HEK293T (cell line): ENCODE measurements at regions not wholly inside any gene's neighbourhood (a gene's known extent, or its start where the extent isn't known, plus 50 kb on each side); places are given as distances from the start of the nearest gene placed in this dataset.

ENCODE experiments used
- CTCF ChIA-PET: fragments of 350-600 bp; formaldehyde crosslinking; extraction: SDS; loops from one replicate; lab custom pipeline; 2021; ENCODE audit warnings: antibody characterized with exemption, inconsistent platforms; lab: Yijun Ruan, JAX
- POLR2A ChIA-PET: fragments of 350-600 bp; formaldehyde crosslinking; extraction: SDS; loops from one replicate; lab custom pipeline; 2020; ENCODE audit warnings: antibody characterized with exemption, inconsistent platforms; lab: Yijun Ruan, JAX
- DNase-seq: peaks from one replicate; pipeline ENCODE4 v3.0.0; 2012; ENCODE audit warnings: mixed read lengths; ENCODE audit errors: extremely low spot score
- ARNT ChIP-seq: fragments of 450-650 bp; IDR thresholded peaks from 2 replicates; pipeline ENCODE4 v1.6.1; 2017; ENCODE audit warnings: mild to moderate bottlenecking
- BHLHE40 ChIP-seq: fragments of 450-650 bp; IDR thresholded peaks from 2 replicates; pipeline ENCODE4 v1.6.1; 2016; ENCODE audit warnings: mild to moderate bottlenecking, moderate library complexity, borderline replicate concordance
- CTBP1 ChIP-seq: fragments of 450-650 bp; IDR thresholded peaks from 2 replicates; pipeline ENCODE4 v1.6.1; 2016; ENCODE audit warnings: borderline replicate concordance
- ELF4 ChIP-seq: fragments of 450-650 bp; IDR thresholded peaks from 2 replicates; pipeline ENCODE4 v1.6.1; 2017; ENCODE audit warnings: antibody characterized with exemption
- FOXA1 ChIP-seq: fragments of 450-650 bp; IDR thresholded peaks from 2 replicates; pipeline ENCODE4 v1.6.1; 2016; ENCODE audit warnings: mild to moderate bottlenecking
- FOXK2 ChIP-seq: fragments of 450-650 bp; IDR thresholded peaks from 2 replicates; pipeline ENCODE4 v1.6.1; 2016; ENCODE audit warnings: mild to moderate bottlenecking
- FOXM1 ChIP-seq: fragments of 450-650 bp; IDR thresholded peaks from 2 replicates; pipeline ENCODE4 v1.6.1; 2017; ENCODE audit warnings: mild to moderate bottlenecking, borderline replicate concordance
- HDGF ChIP-seq: fragments of 450-650 bp; IDR thresholded peaks from 2 replicates; pipeline ENCODE4 v1.6.1; 2017; ENCODE audit warnings: antibody characterized with exemption, borderline replicate concordance
- L3MBTL2 ChIP-seq: fragments of 450-650 bp; conservative IDR thresholded peaks from 2 replicates; pipeline ENCODE4 v1.6.1; 2016; ENCODE audit warnings: mild to moderate bottlenecking
- LEF1 ChIP-seq: fragments of 450-650 bp; IDR thresholded peaks from 2 replicates; pipeline ENCODE4 v1.6.1; 2017; ENCODE audit warnings: mild to moderate bottlenecking, borderline replicate concordance
- NFRKB ChIP-seq: fragments of 450-650 bp; IDR thresholded peaks from 2 replicates; pipeline ENCODE4 v1.6.1; 2016; ENCODE audit warnings: mild to moderate bottlenecking, moderate library complexity
- SP1 ChIP-seq: fragments of 450-650 bp; IDR thresholded peaks from 2 replicates; pipeline ENCODE4 v1.6.1; 2017
- SUZ12 ChIP-seq: fragments of 450-650 bp; IDR thresholded peaks from 2 replicates; pipeline ENCODE4 v1.6.1; 2016; ENCODE audit warnings: mild to moderate bottlenecking
- TARDBP ChIP-seq: fragments of 450-650 bp; IDR thresholded peaks from 2 replicates; pipeline ENCODE4 v1.6.1; 2016
- ZNF384 ChIP-seq: fragments of 450-650 bp; IDR thresholded peaks from 2 replicates; pipeline ENCODE4 v1.6.1; 2016
- TF ChIP-seq, protein P1 (sequence below): fragments of 450-650 bp; IDR thresholded peaks from 2 replicates; pipeline ENCODE4 v1.6.1; 2016

DNA sequence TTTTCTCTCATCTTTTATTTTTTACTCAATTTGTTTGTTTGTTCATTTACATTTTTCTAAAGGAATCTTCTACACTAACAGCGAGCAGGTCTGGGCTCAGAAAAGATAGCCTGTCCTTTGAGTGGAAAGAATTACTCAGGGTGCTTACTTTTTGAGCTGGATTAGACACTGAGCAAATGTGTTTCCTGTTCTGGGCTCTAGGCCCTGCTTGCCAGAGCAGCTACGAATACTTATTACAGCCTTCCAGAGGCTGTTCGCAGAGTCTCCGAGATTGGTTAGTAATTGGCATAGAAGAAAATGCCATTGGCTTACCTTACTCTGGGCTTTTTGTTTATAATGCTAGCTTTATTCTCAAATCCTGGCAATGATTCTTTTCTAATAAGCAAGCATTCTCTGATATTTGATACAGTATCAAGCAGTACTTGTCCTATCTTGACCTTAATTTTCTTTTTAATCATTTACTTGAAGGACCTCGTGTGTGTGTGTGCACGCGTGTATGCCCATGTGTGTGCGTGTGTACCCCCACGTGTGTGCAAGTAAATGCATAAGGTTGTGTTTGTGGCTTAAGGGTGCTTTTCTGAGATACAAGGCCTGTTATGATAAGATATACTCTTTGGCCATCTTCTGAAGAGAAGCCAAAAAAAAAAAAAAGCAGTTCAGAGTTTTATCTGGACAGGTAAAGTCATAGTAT lies 76.2 kb upstream of the GRXCR1 start:
- DNase-seq = no peak
- POLR2A ChIA-PET = no interaction called here
- no peak for TF ChIP-seq CTBP1
- no peak for TF ChIP-seq ARNT
- no peak for TF ChIP-seq NFRKB
- TF ChIP-seq ZNF384 = no peak
- no peak for TF ChIP-seq BHLHE40
- TF ChIP-seq FOXK2 = no peak
- no peak for TF ChIP-seq LEF1
- TF ChIP-seq SUZ12 = no peak
- TF ChIP-seq HDGF = no peak
- TF ChIP-seq, protein P1, sequence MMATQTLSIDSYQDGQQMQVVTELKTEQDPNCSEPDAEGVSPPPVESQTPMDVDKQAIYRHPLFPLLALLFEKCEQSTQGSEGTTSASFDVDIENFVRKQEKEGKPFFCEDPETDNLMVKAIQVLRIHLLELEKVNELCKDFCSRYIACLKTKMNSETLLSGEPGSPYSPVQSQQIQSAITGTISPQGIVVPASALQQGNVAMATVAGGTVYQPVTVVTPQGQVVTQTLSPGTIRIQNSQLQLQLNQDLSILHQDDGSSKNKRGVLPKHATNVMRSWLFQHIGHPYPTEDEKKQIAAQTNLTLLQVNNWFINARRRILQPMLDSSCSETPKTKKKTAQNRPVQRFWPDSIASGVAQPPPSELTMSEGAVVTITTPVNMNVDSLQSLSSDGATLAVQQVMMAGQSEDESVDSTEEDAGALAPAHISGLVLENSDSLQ = no peak
- CTCF ChIA-PET = interaction anchor here (0.6 to 0.7 kb wide), 2 partner anchors 10 to 35 kb away, joined by 3 to 4 read pairs; no protein-coding TSS in a partner anchor

DNA sequence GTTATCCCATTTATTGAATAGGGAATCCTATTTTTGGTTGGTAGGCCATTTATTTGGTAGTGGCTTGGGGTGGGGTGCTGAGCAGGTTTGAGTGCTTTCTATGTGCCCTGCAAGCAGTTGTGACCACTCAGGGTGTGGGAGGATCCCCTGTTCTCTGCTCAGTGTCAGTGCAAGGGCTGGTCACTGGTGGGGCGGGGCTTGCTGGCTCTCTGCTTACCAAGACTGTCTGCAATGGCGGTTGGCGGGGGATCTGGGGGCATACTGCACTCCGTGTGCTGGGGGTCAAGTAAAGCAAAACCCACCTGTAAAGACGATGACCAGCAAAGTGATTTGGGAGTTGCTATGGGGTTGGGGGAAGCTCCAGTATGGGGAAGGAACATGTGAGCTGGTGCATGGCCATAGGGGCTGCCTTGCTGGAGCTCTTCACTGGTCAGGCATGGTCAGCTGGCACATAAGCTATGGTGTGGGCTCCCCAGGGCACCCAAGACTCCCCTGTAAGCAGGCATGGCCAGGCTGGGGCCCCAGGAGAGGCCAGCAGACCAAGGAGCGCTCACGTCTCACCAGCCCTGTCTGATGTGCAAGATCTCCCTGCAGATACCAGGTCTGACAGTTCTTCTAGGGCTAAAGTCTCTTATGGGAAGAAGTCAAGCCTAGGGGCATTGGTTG lies 83.0 kb upstream of the GRXCR1 start:
- DNase-seq = no peak
- ChIA-PET POLR2A (no interaction called here), CTCF (no interaction called here)
- TF ChIP-seq SUZ12 (no peak), ZNF384 (no peak), BHLHE40 (no peak), LEF1 (no peak), NFRKB (no peak), CTBP1 (no peak), HDGF (no peak), FOXM1 (no peak), ELF4 (no peak), FOXK2 (no peak), SP1 (no peak), TARDBP (no peak), FOXA1 (no peak), L3MBTL2 (no peak), ARNT (no peak)
- TF ChIP-seq, protein P1 = no peak

DNA sequence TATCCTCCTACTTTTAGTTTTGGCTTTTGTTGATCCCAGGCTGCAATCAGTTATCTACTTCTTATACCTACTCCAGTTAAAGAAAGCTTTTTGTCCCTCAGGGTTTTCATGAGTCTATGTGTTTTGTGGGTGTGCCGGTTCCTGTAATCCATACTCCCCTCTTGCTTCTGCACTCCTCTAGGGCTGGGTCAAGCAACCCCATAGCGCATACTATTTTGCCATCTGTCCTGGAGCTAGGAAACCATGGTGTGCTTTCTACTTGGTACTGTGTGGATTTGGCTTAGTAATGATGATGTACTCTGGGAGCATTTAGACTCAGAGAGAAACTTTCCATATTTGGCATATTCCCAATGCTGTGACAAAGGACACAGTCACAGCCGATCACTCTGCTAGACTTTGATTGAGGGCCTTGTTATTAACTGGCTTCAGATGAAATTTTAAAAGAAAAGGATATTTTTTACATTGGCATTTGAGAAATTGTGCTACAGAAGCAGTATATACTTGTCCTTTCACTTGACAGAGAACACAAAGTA lies 86.1 kb upstream of the GRXCR1 start:
- ChIA-PET CTCF (interaction anchor here (0.7 kb wide), 1 partner anchor 1000 kb away, joined by 5 read pairs; no protein-coding TSS in a partner anchor), POLR2A (no interaction called here)
- TF ChIP-seq TARDBP (no peak), SUZ12 (no peak), LEF1 (no peak), BHLHE40 (no peak), ELF4 (no peak), NFRKB (no peak), ARNT (no peak), HDGF (no peak), ZNF384 (no peak), CTBP1 (no peak), FOXA1 (no peak), FOXM1 (no peak), FOXK2 (no peak)
- TF ChIP-seq, protein P1 = no peak
- DNase-seq = no peak

GRCh38 chr4:42789041-42789567 lies 103.4 kb upstream of the GRXCR1 start:
- no peak for DNase-seq
- no peak for TF ChIP-seq ZNF384
- no peak for TF ChIP-seq FOXM1
- TF ChIP-seq HDGF = no peak
- no peak for TF ChIP-seq NFRKB
- TF ChIP-seq FOXA1 = no peak
- TF ChIP-seq LEF1 = no peak
- no peak for TF ChIP-seq L3MBTL2
- no peak for TF ChIP-seq FOXK2
- no peak for TF ChIP-seq SP1
- TF ChIP-seq ARNT = no peak
- no peak for TF ChIP-seq ELF4
- no peak for TF ChIP-seq BHLHE40
- TF ChIP-seq CTBP1 = no peak
- TF ChIP-seq SUZ12 = no peak
- no peak for TF ChIP-seq TARDBP
- ChIA-PET POLR2A (no interaction called here), CTCF (no interaction called here)

- no peak for DNase-seq
- TF ChIP-seq, protein P1 = no peak
- ChIA-PET CTCF (no interaction called here), POLR2A (no interaction called here)
Observed at GRCh38 chr4:42787079-42787463, 105.4 kb upstream of the GRXCR1 start.
